K562 (cell line): ENCODE measurements at regions not wholly inside any gene's neighbourhood (a gene's known extent, or its start where the extent isn't known, plus 50 kb on each side); places are given as distances from the start of the nearest gene placed in this dataset.

ENCODE experiments used
- ATF7 ChIP-seq: fragments of 450-650 bp; IDR thresholded peaks from 2 replicates; pipeline ENCODE4 v1.7.1; 2014; ENCODE audit warnings: mild to moderate bottlenecking, moderate library complexity
- BMI1 ChIP-seq: fragments of 150-350 bp; IDR thresholded peaks from 2 replicates; pipeline ENCODE4 v1.6.1; 2014; ENCODE audit warnings: low read length
- BRD9 ChIP-seq: fragments of 450-650 bp; IDR thresholded peaks from 2 replicates; pipeline ENCODE4 v1.6.1; 2018; ENCODE audit warnings: low read depth; ENCODE audit not compliant: partially characterized antibody
- EP400 ChIP-seq: fragments of 450-650 bp; IDR thresholded peaks from 2 replicates; pipeline ENCODE4 v1.6.1; 2017; ENCODE audit warnings: antibody characterized with exemption, mild to moderate bottlenecking, moderate library complexity
- FOXJ3 ChIP-seq: sonication (generic); formaldehyde crosslinking; IDR thresholded peaks from 2 replicates; pipeline ENCODE4 v1.4.0; 2020; ENCODE audit warnings: mild to moderate bottlenecking, missing genetic modification reagents
- HDAC2 ChIP-seq: fragments of 450-650 bp; IDR thresholded peaks from 2 replicates; pipeline ENCODE4 v1.6.1; 2016; ENCODE audit warnings: mild to moderate bottlenecking
- HDGF ChIP-seq: fragments of 450-650 bp; IDR thresholded peaks from 2 replicates; pipeline ENCODE4 v1.6.1; 2016
- HNRNPH1 ChIP-seq: fragments of 200-400 bp; formaldehyde crosslinking; optimal IDR thresholded peaks from 2 replicates; pipeline ENCODE3; 2017; ENCODE audit warnings: low read depth, mild to moderate bottlenecking, low read length, moderate library complexity
- MIER1 ChIP-seq: fragments of 450-650 bp; IDR thresholded peaks from 2 replicates; pipeline ENCODE4 v1.6.1; 2016; ENCODE audit warnings: antibody characterized with exemption, mild to moderate bottlenecking, low read depth
- MTA2 ChIP-seq: fragments of 450-650 bp; IDR thresholded peaks from 2 replicates; pipeline ENCODE4 v1.6.1; 2016; ENCODE audit warnings: low read depth
- NCOA4 ChIP-seq: fragments of 450-650 bp; IDR thresholded peaks from 2 replicates; pipeline ENCODE4 v1.6.1; 2018; ENCODE audit warnings: mild to moderate bottlenecking; ENCODE audit not compliant: partially characterized antibody
- NFIX ChIP-seq: fragments of 250-450 bp; sonication (Bioruptor Pico); IDR thresholded peaks from 2 replicates; pipeline ENCODE4 v1.4.0; 2020; ENCODE audit warnings: low read depth, mild to moderate bottlenecking, moderate library complexity
- SIRT6 ChIP-seq: IDR thresholded peaks from one replicate; pipeline ENCODE4 v1.6.1; 2012; ENCODE audit warnings: low read depth, mild to moderate bottlenecking, control low read depth, inconsistent platforms, low read length, moderate library complexity
- SNIP1 ChIP-seq: fragments of 450-650 bp; IDR thresholded peaks from 2 replicates; pipeline ENCODE4 v1.7.1; 2017; ENCODE audit warnings: low read depth, mild to moderate bottlenecking
- TBL1XR1 ChIP-seq, 2 experiments: IDR thresholded peaks; 2 replicates each; pipeline ENCODE4 v1.6.1; 2012; ENCODE audit warnings: improper control_type of control experiment in 2 of 2, low read length in 2 of 2, mild to moderate bottlenecking in 1 of 2
- TRIM28 ChIP-seq: fragments of 450-650 bp; IDR thresholded peaks from 2 replicates; pipeline ENCODE4 v1.6.1; 2017
- ZFP36 ChIP-seq: fragments of 150-350 bp; IDR thresholded peaks from 2 replicates; pipeline ENCODE4 v1.6.1; 2018; ENCODE audit warnings: low read length, low read depth; ENCODE audit not compliant: partially characterized antibody
- ZNF212 ChIP-seq: fragments of 450-650 bp; formaldehyde crosslinking; IDR thresholded peaks from 2 replicates; pipeline ENCODE4 v1.4.0; 2020; ENCODE audit warnings: mild to moderate bottlenecking
- ZNF263 ChIP-seq: sonication (generic); formaldehyde crosslinking; IDR thresholded peaks from 2 replicates; pipeline ENCODE4 v1.8.0; 2022; ENCODE audit warnings: mild to moderate bottlenecking, missing genetic modification reagents, borderline replicate concordance
- TF ChIP-seq, protein P1 (sequence below), 2 experiments: fragments of 450-650 bp in 1 of 2; IDR thresholded peaks; 2 replicates each; pipeline ENCODE4 v1.6.1; 2011 to 2017; ENCODE audit warnings: low read depth in 2 of 2, antibody characterized with exemption in 1 of 2, borderline replicate concordance in 1 of 2, low read length in 1 of 2, mild to moderate bottlenecking in 1 of 2, mixed read lengths in 1 of 2; ENCODE audit not compliant: control insufficient read depth in 1 of 2
- TF ChIP-seq, protein P2 (sequence below): fragments of 150-350 bp; conservative IDR thresholded peaks from 2 replicates; pipeline ENCODE4 v1.6.1; 2014; ENCODE audit warnings: low read length
- TF ChIP-seq, protein P3 (sequence below): fragments of 250-450 bp; sonication (Bioruptor Pico); IDR thresholded peaks from 2 replicates; pipeline ENCODE4 v1.5.0; 2021; ENCODE audit warnings: mild to moderate bottlenecking, borderline replicate concordance

DNA sequence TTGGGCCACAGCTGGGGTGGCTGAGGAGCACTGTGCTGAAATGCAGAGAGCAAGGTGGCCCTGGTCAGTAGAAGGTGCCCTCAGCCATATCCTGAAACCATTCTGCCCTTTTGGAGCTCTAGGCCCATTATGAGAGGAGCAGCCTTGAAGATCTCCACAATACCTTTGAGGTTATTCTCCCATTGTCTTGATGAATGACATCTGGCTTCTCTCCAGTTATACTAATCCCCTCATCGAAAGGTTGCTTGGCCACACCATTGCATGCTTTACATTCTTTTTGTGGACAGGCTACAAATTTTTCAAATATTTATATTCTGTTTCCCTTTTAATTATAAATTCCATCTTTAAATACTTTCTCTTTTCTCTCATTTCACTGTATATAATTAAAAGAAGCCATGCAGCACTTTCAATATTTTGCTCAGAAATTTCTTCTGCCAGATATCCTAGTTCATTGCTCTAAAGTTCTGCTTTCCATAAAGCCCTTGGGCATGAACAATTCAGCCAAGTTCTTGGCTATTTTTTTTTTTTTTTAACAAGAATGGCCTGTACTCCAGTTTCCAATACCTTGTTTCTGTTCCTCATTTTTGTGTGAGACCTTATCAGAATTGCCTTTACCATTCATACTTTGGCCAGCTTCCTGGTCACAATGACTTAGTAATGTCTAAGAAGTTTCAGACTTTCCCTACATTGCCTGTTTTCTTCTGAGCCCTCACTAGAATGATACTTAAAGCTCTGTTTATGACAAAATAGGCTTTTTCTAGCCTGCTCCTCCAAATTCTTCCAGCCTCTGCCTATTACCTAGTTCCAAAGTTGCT is 138.9 kb upstream of the SGO1 start (continued):
- TF ChIP-seq TBL1XR1 (IDR thresholded peaks at IDR 0.05; ENCODE audit: low read length in 2 of 2) (no peak), NFIX (CRISPR knock-in tag) (no peak), BRD9 (no peak), FOXJ3 (no peak), HNRNPH1 (no peak), SNIP1 (no peak), HDAC2 (peak; percentile 47; the same call in 1 of the 2 replicates), MIER1 (no peak), MTA2 (no peak), EP400 (peak; percentile 35; the same call in 1 of the 2 replicates), NCOA4 (no peak), SIRT6 (no peak), ZFP36 (no peak), ATF7 (0 out of 2 replicates have a peak, but pooled peaks have one; percentile 24), BMI1 (no peak), ZNF263 (no peak), ZNF212 (CRISPR knock-in tag) (no peak), TRIM28 (no peak), HDGF (no peak)
- TF ChIP-seq, protein P1, sequence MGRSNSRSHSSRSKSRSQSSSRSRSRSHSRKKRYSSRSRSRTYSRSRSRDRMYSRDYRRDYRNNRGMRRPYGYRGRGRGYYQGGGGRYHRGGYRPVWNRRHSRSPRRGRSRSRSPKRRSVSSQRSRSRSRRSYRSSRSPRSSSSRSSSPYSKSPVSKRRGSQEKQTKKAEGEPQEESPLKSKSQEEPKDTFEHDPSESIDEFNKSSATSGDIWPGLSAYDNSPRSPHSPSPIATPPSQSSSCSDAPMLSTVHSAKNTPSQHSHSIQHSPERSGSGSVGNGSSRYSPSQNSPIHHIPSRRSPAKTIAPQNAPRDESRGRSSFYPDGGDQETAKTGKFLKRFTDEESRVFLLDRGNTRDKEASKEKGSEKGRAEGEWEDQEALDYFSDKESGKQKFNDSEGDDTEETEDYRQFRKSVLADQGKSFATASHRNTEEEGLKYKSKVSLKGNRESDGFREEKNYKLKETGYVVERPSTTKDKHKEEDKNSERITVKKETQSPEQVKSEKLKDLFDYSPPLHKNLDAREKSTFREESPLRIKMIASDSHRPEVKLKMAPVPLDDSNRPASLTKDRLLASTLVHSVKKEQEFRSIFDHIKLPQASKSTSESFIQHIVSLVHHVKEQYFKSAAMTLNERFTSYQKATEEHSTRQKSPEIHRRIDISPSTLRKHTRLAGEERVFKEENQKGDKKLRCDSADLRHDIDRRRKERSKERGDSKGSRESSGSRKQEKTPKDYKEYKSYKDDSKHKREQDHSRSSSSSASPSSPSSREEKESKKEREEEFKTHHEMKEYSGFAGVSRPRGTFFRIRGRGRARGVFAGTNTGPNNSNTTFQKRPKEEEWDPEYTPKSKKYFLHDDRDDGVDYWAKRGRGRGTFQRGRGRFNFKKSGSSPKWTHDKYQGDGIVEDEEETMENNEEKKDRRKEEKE (IDR thresholded peaks at IDR 0.05; ENCODE audit: borderline replicate concordance in 1 of 2, control insufficient read depth in 1 of 2, low read depth in 2 of 2, low read length in 1 of 2): no peak
- TF ChIP-seq, protein P2, sequence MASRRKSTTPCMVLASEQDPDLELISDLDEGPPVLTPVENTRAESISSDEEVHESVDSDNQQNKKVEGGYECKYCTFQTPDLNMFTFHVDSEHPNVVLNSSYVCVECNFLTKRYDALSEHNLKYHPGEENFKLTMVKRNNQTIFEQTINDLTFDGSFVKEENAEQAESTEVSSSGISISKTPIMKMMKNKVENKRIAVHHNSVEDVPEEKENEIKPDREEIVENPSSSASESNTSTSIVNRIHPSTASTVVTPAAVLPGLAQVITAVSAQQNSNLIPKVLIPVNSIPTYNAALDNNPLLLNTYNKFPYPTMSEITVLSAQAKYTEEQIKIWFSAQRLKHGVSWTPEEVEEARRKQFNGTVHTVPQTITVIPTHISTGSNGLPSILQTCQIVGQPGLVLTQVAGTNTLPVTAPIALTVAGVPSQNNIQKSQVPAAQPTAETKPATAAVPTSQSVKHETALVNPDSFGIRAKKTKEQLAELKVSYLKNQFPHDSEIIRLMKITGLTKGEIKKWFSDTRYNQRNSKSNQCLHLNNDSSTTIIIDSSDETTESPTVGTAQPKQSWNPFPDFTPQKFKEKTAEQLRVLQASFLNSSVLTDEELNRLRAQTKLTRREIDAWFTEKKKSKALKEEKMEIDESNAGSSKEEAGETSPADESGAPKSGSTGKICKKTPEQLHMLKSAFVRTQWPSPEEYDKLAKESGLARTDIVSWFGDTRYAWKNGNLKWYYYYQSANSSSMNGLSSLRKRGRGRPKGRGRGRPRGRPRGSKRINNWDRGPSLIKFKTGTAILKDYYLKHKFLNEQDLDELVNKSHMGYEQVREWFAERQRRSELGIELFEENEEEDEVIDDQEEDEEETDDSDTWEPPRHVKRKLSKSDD: no peak
- TF ChIP-seq, protein P3, sequence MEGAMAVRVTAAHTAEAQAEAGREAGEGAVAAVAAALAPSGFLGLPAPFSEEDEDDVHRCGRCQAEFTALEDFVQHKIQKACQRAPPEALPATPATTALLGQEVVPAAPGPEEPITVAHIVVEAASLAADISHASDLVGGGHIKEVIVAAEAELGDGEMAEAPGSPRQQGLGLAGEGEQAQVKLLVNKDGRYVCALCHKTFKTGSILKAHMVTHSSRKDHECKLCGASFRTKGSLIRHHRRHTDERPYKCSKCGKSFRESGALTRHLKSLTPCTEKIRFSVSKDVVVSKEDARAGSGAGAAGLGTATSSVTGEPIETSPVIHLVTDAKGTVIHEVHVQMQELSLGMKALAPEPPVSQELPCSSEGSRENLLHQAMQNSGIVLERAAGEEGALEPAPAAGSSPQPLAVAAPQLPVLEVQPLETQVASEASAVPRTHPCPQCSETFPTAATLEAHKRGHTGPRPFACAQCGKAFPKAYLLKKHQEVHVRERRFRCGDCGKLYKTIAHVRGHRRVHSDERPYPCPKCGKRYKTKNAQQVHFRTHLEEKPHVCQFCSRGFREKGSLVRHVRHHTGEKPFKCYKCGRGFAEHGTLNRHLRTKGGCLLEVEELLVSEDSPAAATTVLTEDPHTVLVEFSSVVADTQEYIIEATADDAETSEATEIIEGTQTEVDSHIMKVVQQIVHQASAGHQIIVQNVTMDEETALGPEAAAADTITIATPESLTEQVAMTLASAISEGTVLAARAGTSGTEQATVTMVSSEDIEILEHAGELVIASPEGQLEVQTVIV (CRISPR knock-in tag): no peak
